HCT116 (cell line): ENCODE measurements at regions not wholly inside any gene's neighbourhood (a gene's known extent, or its start where the extent isn't known, plus 50 kb on each side); places are given as distances from the start of the nearest gene placed in this dataset.

Experiments used
- ATAC-seq: fragments of 200-7000 bp; cut with Tn5 transposase; 2 replicates; pipeline ENCODE4 v1.9.1; 2020; ENCODE audit warnings: mild to moderate bottlenecking, moderate library complexity
- BruUV-seq: library from RNA; stranded (reverse); fragments of 400-500 nt; replicated peaks from 2 replicates; lab custom pipeline; 2021; lab: Mats Ljungman, UMichigan
- CTCF ChIA-PET: fragments of 300-600 bp; sonication (Branson Sonifier 250); formaldehyde crosslinking; loops from one replicate; lab custom pipeline; 2021; ENCODE audit warnings: antibody characterized with exemption; lab: Charles Lee
- POLR2A ChIA-PET: fragments of 300-600, 350-600 bp; sonication (Branson Sonifier 250); formaldehyde crosslinking; loops from one replicate; lab custom pipeline; 2021; ENCODE audit warnings: antibody characterized with exemption; lab: Charles Lee
- RAD21 ChIA-PET, 2 experiments: fragments of 300-600 bp; sonication (Branson Sonifier 250); formaldehyde crosslinking; loops; one replicate each; lab custom pipeline; 2023; ENCODE audit warnings: low total read pairs in 2 of 2; ENCODE audit not compliant: uncharacterized antibody in 2 of 2, unreplicated experiment in 2 of 2, low non-redundant PET in 1 of 2; lab: Charles Lee
- DNase-seq: peaks from one replicate; pipeline ENCODE4 v3.0.0-alpha.2; 2010; ENCODE audit warnings: low read depth, low spot score
- H2AFZ ChIP-seq: fragments of 200-600 bp; shearing (Covaris generic), sonication (generic); 2 replicates; pipeline ENCODE4 v1.6.1; 2017; ENCODE audit warnings: low read depth, mixed run types, mixed read lengths, antibody characterized with exemption, low read length; ENCODE audit not compliant: poor library complexity, severe bottlenecking
- H3K27ac ChIP-seq: 2 replicates; pipeline ENCODE4 v1.5.1; 2012; ENCODE audit warnings: low read depth, low read length
- H3K27me3 ChIP-seq: fragments of 200-600 bp; sonication (generic); 2 replicates; pipeline ENCODE4 v1.6.1; 2016; ENCODE audit warnings: mixed run types, low read length, mixed read lengths; ENCODE audit not compliant: insufficient read depth
- H3K36me3 ChIP-seq, 2 experiments: fragments of 200-500 bp in 1 of 2; fragments of 200-600 bp in 1 of 2; sonication (Bioruptor generic) in 1 of 2; sonication (generic) in 1 of 2; 2 replicates each; pipeline versions ENCODE4 v1.5.1 to v1.6.1; 2014 to 2016; ENCODE audit warnings: low read length in 2 of 2, inconsistent platforms in 1 of 2, mixed read lengths in 1 of 2, mixed run types in 1 of 2; ENCODE audit not compliant: insufficient read depth in 2 of 2, control insufficient read depth in 1 of 2
- H3K4me1 ChIP-seq, 2 experiments: fragments of 200-600 bp in 1 of 2; sonication (generic) in 1 of 2; 2 replicates each; pipeline versions ENCODE4 v1.5.1 to v1.6.1; 2012 to 2017; ENCODE audit warnings: low read length in 2 of 2, inconsistent platforms in 1 of 2, mild to moderate bottlenecking in 1 of 2, mixed read lengths in 1 of 2, mixed run types in 1 of 2, moderate library complexity in 1 of 2; ENCODE audit not compliant: insufficient read depth in 2 of 2, control insufficient read depth in 1 of 2
- H3K4me2 ChIP-seq: fragments of 200-600 bp; sonication (generic); 2 replicates; pipeline ENCODE4 v1.6.1; 2017; ENCODE audit warnings: mixed run types, low read length, mixed read lengths
- H3K4me3 ChIP-seq, 2 experiments: fragments of 200-600 bp in 1 of 2; sonication (generic) in 1 of 2; replicated peaks in 1 of 2; 2 replicates each; pipeline ENCODE4 v1.5.1; 2011 to 2016; ENCODE audit warnings: low read length in 2 of 2, control low read depth in 1 of 2, low read depth in 1 of 2, mild to moderate bottlenecking in 1 of 2, mixed read lengths in 1 of 2, mixed run types in 1 of 2
- H3K79me2 ChIP-seq: fragments of 200-600 bp; sonication (generic); 2 replicates; pipeline ENCODE4 v1.6.1; 2017; ENCODE audit warnings: mild to moderate bottlenecking, mixed run types, low read length, moderate library complexity, mixed read lengths; ENCODE audit not compliant: insufficient read depth
- H3K9ac ChIP-seq: fragments of 200-600 bp; sonication (generic); 2 replicates; pipeline ENCODE4 v1.6.1; 2016; ENCODE audit warnings: low read length, mixed read lengths
- H3K9me2 ChIP-seq: fragments of 200-600 bp; sonication (generic), shearing (Covaris generic); 2 replicates; pipeline ENCODE4 v1.6.1; 2017; ENCODE audit warnings: mixed run types, mild to moderate bottlenecking, moderate library complexity; ENCODE audit not compliant: insufficient read depth
- H3K9me3 ChIP-seq, 2 experiments: fragments of 200-500 bp in 1 of 2; fragments of 200-600 bp in 1 of 2; sonication (Bioruptor generic) in 1 of 2; sonication (generic) in 1 of 2; 2 replicates each; pipeline ENCODE4 v1.6.1; 2014 to 2017; ENCODE audit warnings: low read length in 2 of 2, mixed read lengths in 2 of 2, inconsistent platforms in 1 of 2, low read depth in 1 of 2, mild to moderate bottlenecking in 1 of 2, mixed run types in 1 of 2, moderate library complexity in 1 of 2; ENCODE audit not compliant: control insufficient read depth in 1 of 2, insufficient read depth in 1 of 2
- H4K20me1 ChIP-seq: fragments of 200-600 bp; sonication (generic), shearing (Covaris generic); 2 replicates; pipeline ENCODE4 v1.6.1; 2017; ENCODE audit warnings: mixed run types, mild to moderate bottlenecking, moderate library complexity; ENCODE audit not compliant: insufficient read depth
- ATF3 ChIP-seq: IDR thresholded peaks from 2 replicates; pipeline ENCODE4 v1.6.1; 2012
- CBX3 ChIP-seq: IDR thresholded peaks from 2 replicates; pipeline ENCODE4 v1.6.1; 2012; ENCODE audit warnings: low read depth
- CEBPB ChIP-seq: IDR thresholded peaks from 2 replicates; pipeline ENCODE4 v1.6.1; 2012; ENCODE audit warnings: low read depth
- CTCF ChIP-seq, 3 experiments: fragments of 200-600 bp in 1 of 3; sonication (generic) in 1 of 3; IDR thresholded peaks in 2 of 3; conservative IDR thresholded peaks in 1 of 3; 2 replicates each; pipeline ENCODE4 v1.5.1; 2012 to 2017; ENCODE audit warnings: low read depth in 2 of 3, low read length in 2 of 3, antibody characterized with exemption in 1 of 3, borderline replicate concordance in 1 of 3, control low read depth in 1 of 3, mild to moderate bottlenecking in 1 of 3, mixed read lengths in 1 of 3, mixed run types in 1 of 3, moderate library complexity in 1 of 3; ENCODE audit not compliant: insufficient read depth in 1 of 3
- EZH2 ChIP-seq: fragments of 200-600 bp; sonication (generic); IDR thresholded peaks from 2 replicates; pipeline ENCODE4 v1.6.1; 2017; ENCODE audit warnings: antibody characterized with exemption, mixed run types
- EZH2phosphoT487 ChIP-seq: fragments of 200-600 bp; IDR thresholded peaks from 2 replicates; pipeline ENCODE4 v1.6.1; 2018; ENCODE audit warnings: antibody characterized with exemption, borderline replicate concordance
- POLR2AphosphoS5 ChIP-seq: IDR thresholded peaks from 2 replicates; pipeline ENCODE4 v1.6.1; 2011; ENCODE audit warnings: mild to moderate bottlenecking, low read depth, low read length, moderate library complexity
- RAD21 ChIP-seq: IDR thresholded peaks from 2 replicates; pipeline ENCODE4 v1.6.1; 2012; ENCODE audit warnings: low read depth, mild to moderate bottlenecking
- SIN3A ChIP-seq: IDR thresholded peaks from 2 replicates; pipeline ENCODE4 v1.6.1; 2012; ENCODE audit warnings: low read depth
- SP1 ChIP-seq: IDR thresholded peaks from 2 replicates; pipeline ENCODE4 v1.6.1; 2012; ENCODE audit warnings: low read depth
- SRF ChIP-seq: IDR thresholded peaks from 2 replicates; pipeline ENCODE4 v1.6.1; 2012; ENCODE audit warnings: low read depth
- TCF7L2 ChIP-seq: IDR thresholded peaks from 2 replicates; pipeline ENCODE4 v1.7.0; 2011; ENCODE audit warnings: borderline replicate concordance, inconsistent platforms; ENCODE audit not compliant: insufficient read depth, insufficient read length; ENCODE audit errors: extremely low read depth
- ZFX ChIP-seq: fragments of 450-650 bp; IDR thresholded peaks from 2 replicates; pipeline ENCODE4 v1.6.1; 2017
- intact Hi-C: fragments of 100-400 bp; cut with micrococcal nuclease; formaldehyde crosslinking; loops from 2 replicates; pipeline ENCODE4 v1.10.0; 2022

GRCh38 chr11:81829976-81830375 is 903.7 kb downstream of the FAM181B start:
- TF ChIP-seq CBX3 (no peak), EZH2phosphoT487 (no peak), TCF7L2 (no peak), ATF3 (no peak), SP1 (no peak), SRF (no peak), POLR2AphosphoS5 (no peak), ZFX (no peak), CEBPB (no peak), SIN3A (no peak), EZH2 (no peak), CTCF (IDR thresholded peaks at IDR 0.05 in 2 of 3, conservative IDR thresholded peaks at IDR 0.05 in 1 of 3; ENCODE audit: borderline replicate concordance in 1 of 3, insufficient read depth in 1 of 3, low read depth in 2 of 3, low read length in 2 of 3) (no peak), RAD21 (no peak)
- TF ChIP-seq, all 23 proteins: peak for 0
- DNase-seq, result no peak
- RAD21 ChIA-PET, result no interaction called here

More at GRCh38 chr11:81829976-81830375, 903.7 kb downstream of the FAM181B start:
- no peak overlapping the region for H3K4me2 ChIP-seq
- H2AFZ ChIP-seq, result no peak overlapping the region
- no peak overlapping the region for H3K27ac ChIP-seq
- H3K9me3 ChIP-seq, result peaks cover 3 to 19% of the 10 kb centered on the region in 2 experiments; a peak in 2 of 4 replicates
- no TSS peak for BruUV-seq
- no peaks in the 10 kb centered on the region for H3K27me3 ChIP-seq
- ATAC-seq, result no peak
- H4K20me1 ChIP-seq, result no peaks in the 10 kb centered on the region
- no peaks in the 10 kb centered on the region for H3K4me1 ChIP-seq
- no peak overlapping the region for H3K9ac ChIP-seq
- no peak overlapping the region for H3K4me3 ChIP-seq
- no peaks in the 10 kb centered on the region for H3K36me3 ChIP-seq
- H3K79me2 ChIP-seq, result no peaks in the 10 kb centered on the region
- intact Hi-C loops, result no loop called here
- no peaks in the 10 kb centered on the region for H3K9me2 ChIP-seq
- CTCF ChIA-PET, result no interaction called here
- POLR2A ChIA-PET, result no interaction called here
